ENCODE measurements at regions not wholly inside any gene's neighbourhood (a gene's known extent, or its start where the extent isn't known, plus 50 kb on each side); places are given as distances from the start of the nearest gene placed in this dataset.

- no peak for TF ChIP-seq POLR2A (IDR thresholded peaks at IDR 0.05)
- no peak for TF ChIP-seq CTCF (IDR thresholded peaks at IDR 0.05)
- no peak for TF ChIP-seq EP300 (IDR thresholded peaks at IDR 0.05)
- H3K27me3 ChIP-seq, result no peaks in the 10 kb centered on the region
- H3K27ac ChIP-seq, result no peak overlapping the region
- H3K4me3 ChIP-seq, result no peak overlapping the region
- 28 to 40% methylated on average over 2 of the region's 2 CpGs for WGBS, 2 donors
- no peak for DNase-seq (ENCODE audit: low spot score in 2 of 2)
- no peaks in the 10 kb centered on the region for H3K9me3 ChIP-seq
- no peaks in the 10 kb centered on the region for H3K36me3 ChIP-seq
- no peaks in the 10 kb centered on the region for H3K4me1 ChIP-seq
Measured at GRCh38 chr13:76163761-76164160, 527.6 kb downstream of the LMO7 start.

GRCh38 chr13:76160961-76161925 is 525.1 kb downstream of the LMO7 start:
- no peaks in the 10 kb centered on the region for H3K4me1 ChIP-seq
- H3K27ac ChIP-seq, result no peak overlapping the region
- no peaks in the 10 kb centered on the region for H3K9me3 ChIP-seq
- H3K4me3 ChIP-seq, result no peak overlapping the region
- no peak for DNase-seq (ENCODE audit: low spot score in 2 of 2)
- WGBS, 2 donors, result 62 to 67% methylated on average over 2 of the region's 2 CpGs
- no peaks in the 10 kb centered on the region for H3K27me3 ChIP-seq
- TF ChIP-seq EP300 (IDR thresholded peaks at IDR 0.05) (no peak), CTCF (IDR thresholded peaks at IDR 0.05) (no peak), POLR2A (IDR thresholded peaks at IDR 0.05) (no peak)
- H3K36me3 ChIP-seq, result no peaks in the 10 kb centered on the region

- H3K27me3 ChIP-seq, result no peaks in the 10 kb centered on the region
- no peak overlapping the region for H3K4me3 ChIP-seq
- H3K9me3 ChIP-seq, result no peaks in the 10 kb centered on the region
- TF ChIP-seq EP300 (IDR thresholded peaks at IDR 0.05), result no peak
- no peak for TF ChIP-seq POLR2A (IDR thresholded peaks at IDR 0.05)
- TF ChIP-seq CTCF (IDR thresholded peaks at IDR 0.05), result no peak
- H3K36me3 ChIP-seq, result no peaks in the 10 kb centered on the region
- H3K27ac ChIP-seq, result no peak overlapping the region
- WGBS, 2 donors, result 95 to 96% methylated on average over 4 of the region's 4 CpGs
- no peaks in the 10 kb centered on the region for H3K4me1 ChIP-seq
- no peak for DNase-seq (ENCODE audit: low spot score in 2 of 2)
Measured at GRCh38 chr13:76160506-76160905, 524.4 kb downstream of the LMO7 start.

- TF ChIP-seq POLR2A (IDR thresholded peaks at IDR 0.05) (no peak), CTCF (IDR thresholded peaks at IDR 0.05) (no peak), EP300 (IDR thresholded peaks at IDR 0.05) (no peak)
- Histone ChIP-seq H3K4me1 (no peaks in the 10 kb centered on the region), H3K36me3 (no peaks in the 10 kb centered on the region), H3K27me3 (no peaks in the 10 kb centered on the region), H3K4me3 (no peak overlapping the region), H3K9me3 (no peaks in the 10 kb centered on the region), H3K27ac (no peak overlapping the region)
- no peak for DNase-seq (ENCODE audit: low spot score in 2 of 2)
Measured at GRCh38 chr13:76157926-76158325, 521.8 kb downstream of the LMO7 start.

GRCh38 chr13:76153239-76153638 is 517.1 kb downstream of the LMO7 start:
- Histone ChIP-seq H3K4me1 (no peaks in the 10 kb centered on the region), H3K9me3 (no peaks in the 10 kb centered on the region), H3K36me3 (no peaks in the 10 kb centered on the region), H3K27me3 (no peaks in the 10 kb centered on the region), H3K4me3 (no peak overlapping the region), H3K27ac (no peak overlapping the region)
- DNase-seq (ENCODE audit: low spot score in 2 of 2), result no peak
- TF ChIP-seq EP300 (IDR thresholded peaks at IDR 0.05), result no peak
- TF ChIP-seq POLR2A (IDR thresholded peaks at IDR 0.05), result no peak
- no peak for TF ChIP-seq CTCF (IDR thresholded peaks at IDR 0.05)

Data from tibial nerve (tissue), 4 donors.